ENCODE measurements at regions not wholly inside any gene's neighbourhood (a gene's known extent, or its start where the extent isn't known, plus 50 kb on each side); places are given as distances from the start of the nearest gene placed in this dataset.

DNA sequence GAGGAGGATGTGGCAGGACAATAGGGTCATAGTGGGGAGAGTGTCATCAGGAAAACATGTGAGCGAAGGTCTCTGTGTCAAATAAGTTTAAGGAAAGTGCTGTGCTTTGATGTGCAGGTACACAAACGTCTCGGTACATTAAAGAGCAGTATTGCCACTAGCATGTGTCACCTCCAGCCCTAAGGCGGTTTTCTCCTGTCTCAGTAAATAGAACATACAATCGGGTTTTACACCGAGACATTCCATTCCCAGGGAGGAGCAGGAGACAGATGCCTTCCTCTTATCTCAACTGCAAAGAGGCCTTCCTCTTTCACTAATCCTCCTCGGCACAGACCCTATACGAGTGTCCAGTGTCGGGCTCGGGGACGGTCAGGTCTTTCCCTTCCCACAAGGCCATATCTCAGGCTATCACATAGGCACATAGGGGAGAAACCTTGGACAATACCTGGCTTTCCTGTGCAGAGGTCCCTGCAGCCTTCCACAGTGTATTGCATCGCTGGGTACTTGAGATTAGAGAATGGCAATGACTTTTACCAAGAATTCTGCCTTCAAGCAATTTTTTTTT lies 684.5 kb downstream of the PDHA2 start:
- no peak overlapping the region for H3K27ac ChIP-seq
- TF ChIP-seq, protein P1, sequence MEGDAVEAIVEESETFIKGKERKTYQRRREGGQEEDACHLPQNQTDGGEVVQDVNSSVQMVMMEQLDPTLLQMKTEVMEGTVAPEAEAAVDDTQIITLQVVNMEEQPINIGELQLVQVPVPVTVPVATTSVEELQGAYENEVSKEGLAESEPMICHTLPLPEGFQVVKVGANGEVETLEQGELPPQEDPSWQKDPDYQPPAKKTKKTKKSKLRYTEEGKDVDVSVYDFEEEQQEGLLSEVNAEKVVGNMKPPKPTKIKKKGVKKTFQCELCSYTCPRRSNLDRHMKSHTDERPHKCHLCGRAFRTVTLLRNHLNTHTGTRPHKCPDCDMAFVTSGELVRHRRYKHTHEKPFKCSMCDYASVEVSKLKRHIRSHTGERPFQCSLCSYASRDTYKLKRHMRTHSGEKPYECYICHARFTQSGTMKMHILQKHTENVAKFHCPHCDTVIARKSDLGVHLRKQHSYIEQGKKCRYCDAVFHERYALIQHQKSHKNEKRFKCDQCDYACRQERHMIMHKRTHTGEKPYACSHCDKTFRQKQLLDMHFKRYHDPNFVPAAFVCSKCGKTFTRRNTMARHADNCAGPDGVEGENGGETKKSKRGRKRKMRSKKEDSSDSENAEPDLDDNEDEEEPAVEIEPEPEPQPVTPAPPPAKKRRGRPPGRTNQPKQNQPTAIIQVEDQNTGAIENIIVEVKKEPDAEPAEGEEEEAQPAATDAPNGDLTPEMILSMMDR (conservative IDR thresholded peaks at IDR 0.05): no peak

DNA sequence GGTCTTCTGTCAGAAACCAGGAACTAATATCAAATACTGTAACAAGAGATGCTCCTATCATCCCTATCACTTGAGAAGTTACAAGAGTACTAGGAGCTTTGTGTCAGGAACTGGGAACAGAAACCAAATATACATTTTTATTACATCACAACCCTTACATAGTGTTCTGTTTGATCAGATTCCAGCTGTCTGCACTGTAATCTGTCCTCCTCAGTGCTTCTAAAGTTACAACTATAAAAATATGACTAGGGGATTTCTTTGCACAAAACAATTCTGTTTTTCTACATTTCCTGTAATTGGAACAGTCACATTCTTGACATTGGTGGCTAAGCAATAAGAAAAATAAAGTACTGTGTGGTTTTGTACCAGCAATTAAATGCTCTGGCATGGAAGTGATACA lies 686.0 kb downstream of the PDHA2 start:
- H3K27ac ChIP-seq: no peak overlapping the region
- no peak for TF ChIP-seq ZFX (IDR thresholded peaks at IDR 0.05)
- TF ChIP-seq, protein P1 (conservative IDR thresholded peaks at IDR 0.05): no peak

DNA sequence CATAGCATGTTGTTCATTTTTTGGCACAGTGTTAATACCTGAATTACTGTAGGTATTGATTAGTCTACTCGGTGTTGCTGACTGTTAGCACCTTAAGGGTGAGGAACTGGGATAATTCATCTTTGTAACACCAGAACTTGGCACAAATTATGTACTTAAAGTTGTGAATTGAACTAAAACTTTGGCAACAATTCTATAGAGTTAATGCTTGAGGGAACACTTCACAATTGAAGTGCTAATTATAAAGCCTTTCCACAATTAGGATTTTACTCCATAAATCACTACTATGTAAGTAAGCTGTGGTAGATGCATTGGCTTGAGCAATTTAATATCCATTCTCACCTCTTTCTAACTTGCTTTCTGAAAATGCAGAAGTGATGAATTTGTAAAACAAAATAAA lies 686.7 kb downstream of the PDHA2 start:
- H3K27ac ChIP-seq: no peak overlapping the region
- TF ChIP-seq, protein P1 (conservative IDR thresholded peaks at IDR 0.05): no peak
- TF ChIP-seq ZFX (IDR thresholded peaks at IDR 0.05): no peak

DNA sequence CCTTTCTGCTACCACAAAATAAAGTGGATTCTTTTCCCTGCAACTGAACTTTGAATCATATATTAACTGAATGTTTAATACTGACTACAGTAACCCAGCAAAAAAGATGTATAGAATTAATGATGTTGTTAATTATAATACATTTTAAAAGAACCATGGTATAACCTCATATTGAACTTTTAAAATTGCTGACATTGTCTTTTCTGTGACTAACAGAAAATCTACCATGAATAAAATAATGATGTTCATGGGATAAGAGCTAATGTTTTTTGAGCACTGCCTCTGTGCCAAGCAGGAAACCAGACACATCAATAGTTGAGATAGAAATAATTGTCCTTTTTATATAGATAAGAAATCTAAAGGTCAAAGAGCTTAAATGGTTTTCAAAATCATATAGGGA lies 691.9 kb downstream of the PDHA2 start:
- no peak overlapping the region for H3K27ac ChIP-seq
- no peak for TF ChIP-seq ZFX (IDR thresholded peaks at IDR 0.05)
- TF ChIP-seq, protein P1 (conservative IDR thresholded peaks at IDR 0.05): no peak

DNA sequence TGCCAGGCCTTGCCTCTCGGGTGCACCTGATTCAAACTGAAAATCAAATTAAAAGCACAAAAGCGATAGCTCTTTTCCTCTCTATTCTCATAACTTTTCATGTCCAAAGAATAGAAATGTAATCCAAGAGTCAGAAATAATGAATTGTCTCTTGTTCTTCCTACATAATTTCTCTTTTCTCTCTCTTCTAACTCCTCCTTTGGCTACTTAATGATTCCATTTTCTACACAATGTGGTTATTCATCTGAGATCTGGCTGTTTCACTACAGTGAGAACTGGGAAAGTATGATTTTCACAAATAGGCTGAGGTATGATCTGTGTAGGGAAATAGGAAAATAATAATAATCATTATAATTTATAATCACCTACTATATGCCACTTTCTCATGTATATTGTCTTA lies 703.5 kb downstream of the PDHA2 start:
- TF ChIP-seq, protein P1 (conservative IDR thresholded peaks at IDR 0.05): no peak
- no peak for TF ChIP-seq ZFX (IDR thresholded peaks at IDR 0.05)
- no peak overlapping the region for H3K27ac ChIP-seq

DNA sequence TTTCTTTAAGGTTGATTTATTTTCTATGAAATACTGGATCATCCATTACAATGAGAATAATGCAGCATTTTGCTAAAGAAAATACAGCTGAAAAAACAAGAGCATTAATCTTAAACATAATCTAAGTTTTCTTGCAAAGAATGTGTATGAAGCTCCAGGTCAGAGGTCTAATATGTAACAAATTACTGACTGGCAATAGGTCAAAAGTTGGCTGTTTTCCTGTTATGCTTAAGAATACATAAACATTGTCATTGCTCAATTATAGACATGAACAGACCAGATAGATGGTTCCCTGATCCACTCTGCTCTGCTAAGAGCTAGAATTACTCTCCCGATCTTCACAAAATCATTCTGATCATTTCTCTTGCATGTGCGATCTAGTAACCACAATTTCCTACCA lies 718.6 kb downstream of the PDHA2 start:
- no peak overlapping the region for H3K27ac ChIP-seq
- TF ChIP-seq ZFX (IDR thresholded peaks at IDR 0.05): no peak
- TF ChIP-seq, protein P1 (conservative IDR thresholded peaks at IDR 0.05): no peak

DNA sequence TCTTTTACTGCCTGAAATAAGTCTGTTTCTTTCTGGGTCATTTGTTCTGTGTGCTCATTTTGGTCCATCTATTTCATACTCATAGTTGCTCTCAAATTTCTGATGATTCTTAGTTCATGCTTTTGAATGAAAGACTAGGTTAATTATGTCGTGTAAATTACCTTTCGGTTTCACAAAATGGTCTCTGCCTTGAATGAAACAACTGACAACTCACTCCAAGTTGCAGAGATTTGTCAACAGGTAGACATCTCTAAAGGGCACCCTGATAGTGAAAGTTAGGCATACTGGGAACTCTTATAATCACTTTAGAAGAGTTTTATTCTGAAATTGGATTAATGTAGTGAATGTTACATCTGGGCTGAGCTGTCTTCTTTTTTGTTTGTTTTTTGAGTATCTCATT lies 726.9 kb downstream of the PDHA2 start:
- H3K27ac ChIP-seq: no peak overlapping the region
- no peak for TF ChIP-seq ZFX (IDR thresholded peaks at IDR 0.05)

DNA sequence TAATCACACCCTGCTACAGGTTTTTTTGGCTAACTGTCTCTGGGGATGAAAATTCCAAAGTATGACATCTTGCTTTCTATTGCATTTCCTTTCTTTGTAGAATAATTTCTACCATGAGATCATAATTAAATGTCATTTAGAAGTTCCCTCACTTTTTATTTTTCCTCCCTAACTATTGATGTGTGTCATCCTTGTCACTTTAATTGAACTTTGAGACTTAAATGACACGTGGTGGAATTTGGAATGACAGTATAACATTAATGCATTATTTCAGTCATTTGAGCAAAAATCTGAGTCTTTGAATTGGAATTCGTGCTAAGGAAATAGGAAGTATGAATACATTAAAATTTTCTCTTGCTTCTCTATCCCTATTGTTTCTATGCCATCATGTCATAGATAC lies 745.4 kb downstream of the PDHA2 start:
- TF ChIP-seq, protein P1 (conservative IDR thresholded peaks at IDR 0.05): no peak
- TF ChIP-seq ZFX (IDR thresholded peaks at IDR 0.05): no peak
- no peak overlapping the region for H3K27ac ChIP-seq
